Immature natural killer cell (primary cell): ENCODE measurements at regions not wholly inside any gene's neighbourhood (a gene's known extent, or its start where the extent isn't known, plus 50 kb on each side); places are given as distances from the start of the nearest gene placed in this dataset.

Experiments used
- DNase-seq, 3 donors: peaks; one replicate each; pipeline ENCODE4 v3.0.0; 2022; ENCODE audit warnings: mixed read lengths in 1 of 3
- H3K27ac Mint-ChIP-seq, 6 donors: one replicate each; pipeline ENCODE4 v1.8.0; 2020; ENCODE audit warnings: mixed read lengths in 6 of 6, mild to moderate bottlenecking in 5 of 6, inconsistent platforms in 4 of 6, moderate library complexity in 3 of 6
- H3K27me3 Mint-ChIP-seq, 3 donors: one replicate each; pipeline ENCODE4 v1.8.0; 2020 to 2021; ENCODE audit warnings: low read depth in 3 of 3, mild to moderate bottlenecking in 3 of 3, mixed read lengths in 3 of 3, moderate library complexity in 3 of 3, inconsistent platforms in 1 of 3
- H3K36me3 Mint-ChIP-seq, 3 donors: one replicate each; pipeline ENCODE4 v1.8.0; 2020; ENCODE audit warnings: mixed read lengths in 3 of 3, inconsistent platforms in 2 of 3, mild to moderate bottlenecking in 2 of 3
- H3K4me1 Mint-ChIP-seq, 2 donors: one replicate each; pipeline ENCODE4 v1.8.0; 2020; ENCODE audit warnings: inconsistent platforms in 2 of 2, mild to moderate bottlenecking in 2 of 2, mixed read lengths in 2 of 2, moderate library complexity in 1 of 2
- H3K4me3 Mint-ChIP-seq, 5 donors: one replicate each; pipeline ENCODE4 v1.8.0; 2020; ENCODE audit warnings: mild to moderate bottlenecking in 5 of 5, mixed read lengths in 5 of 5, inconsistent platforms in 3 of 5, moderate library complexity in 3 of 5
- H3K9me3 Mint-ChIP-seq, 6 donors: one replicate each; pipeline ENCODE4 v1.8.0; 2020; ENCODE audit warnings: mild to moderate bottlenecking in 6 of 6, mixed read lengths in 6 of 6, inconsistent platforms in 4 of 6, moderate library complexity in 3 of 6

DNA sequence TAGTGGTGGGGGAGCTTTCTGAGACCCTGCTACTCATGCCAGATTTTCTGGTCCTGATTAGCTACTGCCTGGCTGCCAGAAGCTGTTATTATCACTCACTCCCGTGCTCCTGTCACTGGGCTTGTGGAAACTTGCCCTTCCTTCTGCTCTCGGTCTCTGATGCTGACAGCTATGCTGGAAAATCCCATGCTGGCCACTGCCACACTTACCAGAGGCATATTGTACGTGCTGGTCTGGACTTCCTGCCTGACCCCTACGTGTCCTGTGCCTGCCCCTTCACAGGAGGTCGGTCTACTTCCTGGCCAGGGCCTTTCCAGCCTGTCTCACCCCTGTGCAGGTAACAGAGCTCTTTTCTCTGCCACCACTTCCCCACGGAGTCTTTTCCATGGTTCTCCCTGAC, 149.4 kb upstream of the PLEKHG7 start:
- Mint-ChIP-seq H3K27me3 (peaks cover 0 to 3% (median 0%) of the 10 kb centered on the region in 3 donors), H3K36me3 (peaks cover 5 to 13% (median 8%) of the 10 kb centered on the region in 3 donors), H3K4me1 (peaks cover 0 to 3% of the 10 kb centered on the region in 2 donors), H3K4me3 (no peak overlapping the region), H3K9me3 (peaks cover 0 to under 1% (median 0%) of the 10 kb centered on the region in 6 donors), H3K27ac (no peak overlapping the region)
- DNase-seq, result peak; percentile 31 to 50 (median 45)

GRCh38 chr12:92552412-92553108, 150.2 kb upstream of the PLEKHG7 start:
- Mint-ChIP-seq H3K27me3 (peaks cover 0 to 3% (median 0%) of the 10 kb centered on the region in 3 donors), H3K4me3 (no peak overlapping the region), H3K27ac (no peak overlapping the region), H3K4me1 (peaks cover 0 to 3% of the 10 kb centered on the region in 2 donors), H3K36me3 (peaks cover 5 to 13% (median 8%) of the 10 kb centered on the region in 3 donors), H3K9me3 (peaks cover 0 to 2% (median 0%) of the 10 kb centered on the region in 6 donors)
- no peak for DNase-seq

DNA sequence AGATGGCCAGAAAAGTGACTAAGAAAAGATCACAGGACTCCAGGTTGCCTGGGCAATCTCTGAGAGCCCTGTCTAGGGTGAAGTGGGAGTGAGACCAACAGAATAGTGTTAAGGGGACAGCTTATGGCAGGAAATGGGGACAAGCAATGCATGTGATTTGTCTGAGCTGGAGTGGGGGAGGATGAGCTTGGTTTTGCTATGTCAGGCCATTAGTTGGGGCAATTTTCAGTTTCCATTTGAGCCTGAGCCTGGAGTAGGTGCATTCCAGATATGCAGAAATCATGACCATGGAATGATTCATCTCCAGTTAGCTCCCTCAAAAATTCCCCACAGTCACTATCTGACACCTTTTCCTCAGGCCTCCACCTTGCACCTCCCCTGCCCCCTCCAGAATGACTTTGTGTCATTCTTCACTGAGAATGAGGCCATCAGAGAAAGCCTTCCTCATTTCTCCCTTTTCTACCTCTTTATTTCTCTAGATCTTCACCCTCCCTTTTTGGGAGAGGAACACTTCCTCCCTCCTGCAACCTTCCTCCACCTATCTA, 150.9 kb upstream of the PLEKHG7 start:
- Mint-ChIP-seq H3K36me3 (peaks cover 5 to 13% (median 8%) of the 10 kb centered on the region in 3 donors), H3K4me1 (peaks cover 0 to 3% of the 10 kb centered on the region in 2 donors), H3K9me3 (peaks cover 0 to 2% (median 0%) of the 10 kb centered on the region in 6 donors), H3K27me3 (no peaks in the 10 kb centered on the region), H3K27ac (no peak overlapping the region), H3K4me3 (no peak overlapping the region)
- peak in 1 of 3 donors; percentile 31 for DNase-seq

- peaks cover 0 to 2% (median 0%) of the 10 kb centered on the region in 6 donors for H3K9me3 Mint-ChIP-seq
- H3K27me3 Mint-ChIP-seq, result no peaks in the 10 kb centered on the region
- H3K27ac Mint-ChIP-seq, result no peak overlapping the region
- H3K4me1 Mint-ChIP-seq, result peaks cover 0 to 3% of the 10 kb centered on the region in 2 donors
- H3K36me3 Mint-ChIP-seq, result peaks cover 5 to 13% (median 8%) of the 10 kb centered on the region in 3 donors
- no peak for DNase-seq
- H3K4me3 Mint-ChIP-seq, result no peak overlapping the region
Measured at GRCh38 chr12:92551210-92551609, 151.6 kb upstream of the PLEKHG7 start.

DNA sequence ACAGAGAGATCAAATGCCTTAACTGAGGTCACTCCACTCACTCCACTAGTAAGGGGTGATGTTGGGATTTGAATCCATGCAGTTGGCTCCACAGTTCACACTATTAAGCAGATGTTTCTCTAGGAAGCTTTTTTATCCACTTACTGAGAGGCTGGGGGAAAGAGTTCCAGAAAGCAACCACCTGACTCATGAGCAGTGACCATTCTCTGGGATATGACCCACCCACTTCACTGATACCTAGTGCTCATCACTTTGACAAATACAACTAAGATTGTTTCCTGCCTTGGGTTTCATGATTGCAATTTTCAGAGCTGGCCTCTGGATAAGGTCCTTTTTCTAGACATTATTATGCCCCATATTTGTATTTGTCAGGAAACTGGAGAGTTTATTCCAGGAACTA, 152.1 kb upstream of the PLEKHG7 start:
- Mint-ChIP-seq H3K4me3 (no peak overlapping the region), H3K27me3 (no peaks in the 10 kb centered on the region), H3K4me1 (peaks cover 0 to 3% of the 10 kb centered on the region in 2 donors), H3K27ac (no peak overlapping the region), H3K9me3 (peaks cover 0 to 2% (median 0%) of the 10 kb centered on the region in 6 donors), H3K36me3 (peaks cover 5 to 13% (median 8%) of the 10 kb centered on the region in 3 donors)
- no peak for DNase-seq

GRCh38 chr12:92550254-92550653, 152.5 kb upstream of the PLEKHG7 start:
- peaks cover 5 to 13% (median 8%) of the 10 kb centered on the region in 3 donors for H3K36me3 Mint-ChIP-seq
- peaks cover 0 to 3% of the 10 kb centered on the region in 2 donors for H3K4me1 Mint-ChIP-seq
- H3K27ac Mint-ChIP-seq, result no peak overlapping the region
- no peak for DNase-seq
- peaks cover 0 to 2% (median 0%) of the 10 kb centered on the region in 6 donors for H3K9me3 Mint-ChIP-seq
- H3K27me3 Mint-ChIP-seq, result no peaks in the 10 kb centered on the region
- no peak overlapping the region for H3K4me3 Mint-ChIP-seq

GRCh38 chr12:92549516-92549915, 153.3 kb upstream of the PLEKHG7 start:
- no peak for DNase-seq
- peaks cover under 1 to 9% (median 5%) of the 10 kb centered on the region in 3 donors for H3K36me3 Mint-ChIP-seq
- no peaks in the 10 kb centered on the region for H3K27me3 Mint-ChIP-seq
- peaks cover 0 to 4% (median 0%) of the 10 kb centered on the region in 6 donors for H3K9me3 Mint-ChIP-seq
- peak overlapping the region in 1 of 6 donors; percentile 8 for H3K27ac Mint-ChIP-seq
- H3K4me1 Mint-ChIP-seq, result peaks cover 4 to 5% of the 10 kb centered on the region in 2 donors
- peak overlapping the region in 1 of 5 donors; percentile 52 for H3K4me3 Mint-ChIP-seq

- Mint-ChIP-seq H3K27ac (no peak overlapping the region), H3K4me3 (no peak overlapping the region), H3K36me3 (peaks cover 0 to 14% (median 4%) of the 10 kb centered on the region in 3 donors), H3K9me3 (peaks cover 0 to 4% (median 0%) of the 10 kb centered on the region in 6 donors), H3K27me3 (no peaks in the 10 kb centered on the region), H3K4me1 (peaks cover 20 to 22% of the 10 kb centered on the region in 2 donors)
- no peak for DNase-seq
Measured at GRCh38 chr12:92547906-92548305, 154.9 kb upstream of the PLEKHG7 start.

DNA sequence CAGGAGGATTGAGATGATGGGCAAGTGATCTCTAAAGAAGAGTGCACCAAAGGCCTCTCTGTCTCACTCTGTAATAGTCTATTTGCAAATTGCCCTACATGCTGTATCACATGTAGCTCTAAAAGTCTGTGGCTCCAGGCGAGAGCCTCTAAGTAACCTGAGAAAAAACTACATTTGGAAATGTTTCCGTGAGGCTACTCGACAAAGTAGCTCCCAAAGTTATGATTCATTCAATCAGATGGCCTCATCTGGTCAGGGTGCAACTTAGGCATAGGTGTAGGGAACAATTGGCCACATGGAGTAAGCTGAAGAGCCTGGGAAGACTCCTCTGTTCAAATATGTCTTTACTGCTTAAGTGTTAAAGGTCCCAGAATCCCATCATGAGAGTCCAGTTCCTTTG, 155.4 kb upstream of the PLEKHG7 start:
- no peak for DNase-seq
- peaks cover 23% of the 10 kb centered on the region in 2 donors for H3K4me1 Mint-ChIP-seq
- H3K36me3 Mint-ChIP-seq, result peaks cover 0 to 14% (median 4%) of the 10 kb centered on the region in 3 donors
- no peaks in the 10 kb centered on the region for H3K27me3 Mint-ChIP-seq
- H3K9me3 Mint-ChIP-seq, result peaks cover 0 to 4% (median 0%) of the 10 kb centered on the region in 6 donors
- H3K4me3 Mint-ChIP-seq, result no peak overlapping the region
- no peak overlapping the region for H3K27ac Mint-ChIP-seq

DNA sequence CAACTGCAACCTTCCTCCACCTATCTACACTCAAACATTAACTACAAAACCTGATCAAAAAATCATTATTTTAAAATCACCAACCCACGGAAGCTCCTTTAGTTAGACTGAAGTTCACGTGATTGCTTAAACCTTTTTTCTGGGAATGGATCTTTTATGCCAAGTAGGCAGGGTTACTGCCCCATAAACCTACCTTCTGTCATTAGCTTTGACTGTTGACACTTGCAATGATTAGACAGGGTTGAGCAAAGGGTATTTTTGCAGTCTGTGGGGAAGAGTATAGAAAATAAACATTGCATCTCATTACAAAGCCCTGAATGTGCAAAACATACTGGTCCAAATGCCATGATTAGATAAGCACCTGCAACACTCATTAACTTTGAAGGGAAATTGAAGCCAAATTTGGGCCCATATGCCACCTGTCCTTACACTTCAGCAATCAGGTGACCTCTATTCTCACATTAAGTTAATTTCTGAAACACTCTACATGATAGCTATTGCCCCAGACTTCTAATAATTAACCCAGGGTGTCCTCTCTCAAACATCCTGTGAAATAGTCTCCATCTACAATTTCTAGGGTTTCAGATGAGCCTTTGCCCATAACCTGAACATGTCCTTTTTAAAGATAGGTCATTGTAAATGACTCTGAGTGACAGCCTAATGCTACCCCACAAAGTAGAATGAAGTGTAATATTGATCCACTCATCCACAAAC, 156.0 kb upstream of the PLEKHG7 start:
- H3K36me3 Mint-ChIP-seq, result peaks cover 0 to 19% (median 4%) of the 10 kb centered on the region in 3 donors
- H3K9me3 Mint-ChIP-seq, result peaks cover 0 to 4% (median 0%) of the 10 kb centered on the region in 6 donors
- peaks cover 28 to 29% of the 10 kb centered on the region in 2 donors for H3K4me1 Mint-ChIP-seq
- no peak for DNase-seq
- H3K4me3 Mint-ChIP-seq, result no peak overlapping the region
- H3K27ac Mint-ChIP-seq, result no peak overlapping the region
- no peaks in the 10 kb centered on the region for H3K27me3 Mint-ChIP-seq

DNA sequence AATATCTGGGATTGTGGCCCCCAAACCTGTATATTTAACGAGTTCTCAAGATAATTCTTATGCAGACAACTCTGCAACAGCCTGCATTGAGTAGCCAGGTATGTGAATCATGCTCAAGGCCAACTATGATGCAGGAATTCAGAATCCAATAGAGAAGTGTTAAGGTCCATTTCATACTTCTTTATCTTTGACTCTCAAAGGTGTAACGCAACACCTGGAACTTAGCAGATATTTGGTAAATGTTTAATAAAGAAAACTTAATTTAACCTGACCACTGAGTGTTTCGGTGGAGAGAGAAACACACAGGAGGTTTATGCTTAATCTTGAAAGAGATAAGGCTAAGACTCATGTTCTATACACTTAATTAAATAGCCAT, 156.5 kb upstream of the PLEKHG7 start:
- H3K9me3 Mint-ChIP-seq, result peaks cover 0 to 4% (median 0%) of the 10 kb centered on the region in 6 donors
- H3K27ac Mint-ChIP-seq, result no peak overlapping the region
- no peaks in the 10 kb centered on the region for H3K27me3 Mint-ChIP-seq
- H3K4me3 Mint-ChIP-seq, result no peak overlapping the region
- DNase-seq, result no peak
- H3K36me3 Mint-ChIP-seq, result peaks cover 0 to 22% (median 4%) of the 10 kb centered on the region in 3 donors
- H3K4me1 Mint-ChIP-seq, result peaks cover 34 to 35% of the 10 kb centered on the region in 2 donors

DNA sequence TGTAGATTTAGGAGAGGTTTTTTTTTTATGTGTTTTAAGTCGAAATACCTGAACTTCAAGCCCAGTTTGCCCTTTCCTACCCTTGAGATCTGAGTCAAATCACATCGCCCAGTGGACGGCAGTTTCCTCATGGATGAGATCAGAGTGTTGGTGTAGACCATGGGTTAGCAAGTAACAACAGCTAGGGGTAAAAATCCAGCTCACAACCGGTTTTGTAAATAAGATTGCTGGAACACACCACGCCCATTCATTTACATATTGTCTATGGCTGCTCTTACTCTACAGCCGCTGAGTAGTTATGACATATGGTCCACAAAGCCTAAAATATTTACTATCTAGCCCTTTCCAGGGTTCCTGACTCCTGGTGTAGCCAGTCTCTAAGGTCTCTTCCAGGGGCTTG, 158.5 kb upstream of the PLEKHG7 start:
- H3K36me3 Mint-ChIP-seq, result peaks cover 0 to 22% (median 4%) of the 10 kb centered on the region in 3 donors
- peaks cover 0 to 4% (median 0%) of the 10 kb centered on the region in 6 donors for H3K9me3 Mint-ChIP-seq
- peak overlapping the region; percentile 20 to 94 (median 82) for H3K27ac Mint-ChIP-seq
- peak overlapping the region in 3 of 5 donors; percentile 15 to 64 (median 35) for H3K4me3 Mint-ChIP-seq
- H3K4me1 Mint-ChIP-seq, result peaks cover 51 to 54% of the 10 kb centered on the region in 2 donors
- H3K27me3 Mint-ChIP-seq, result peaks cover 0 to 2% (median 0%) of the 10 kb centered on the region in 3 donors
- no peak for DNase-seq

- Mint-ChIP-seq H3K4me1 (peaks cover 55 to 59% of the 10 kb centered on the region in 2 donors), H3K9me3 (peaks cover 0 to 4% (median 0%) of the 10 kb centered on the region in 6 donors), H3K27me3 (peaks cover 0 to 4% (median 2%) of the 10 kb centered on the region in 3 donors), H3K4me3 (peak overlapping the region; percentile 8 to 74 (median 48)), H3K36me3 (peaks cover 0 to 20% (median 2%) of the 10 kb centered on the region in 3 donors), H3K27ac (peak overlapping the region; percentile 20 to 94 (median 83))
- no peak for DNase-seq
Measured at GRCh38 chr12:92543840-92544239, 158.9 kb upstream of the PLEKHG7 start.
